Right lobe of liver (tissue), 6 donors: ENCODE measurements at regions not wholly inside any gene's neighbourhood (a gene's known extent, or its start where the extent isn't known, plus 50 kb on each side); places are given as distances from the start of the nearest gene placed in this dataset.

ENCODE experiments used
- ATAC-seq, 4 donors: fragments of 200-7000 bp; cut with Tn5 transposase; one replicate each; pipeline ENCODE4 v1.9.1; 2020; ENCODE audit warnings: mild to moderate bottlenecking in 4 of 4, moderate library complexity in 4 of 4
- DNase-seq, 3 donors: peaks; one replicate each; pipeline ENCODE4 v3.0.0-alpha.2; 2020
- H3K27ac ChIP-seq, 3 donors: fragments of 200-600 bp; one replicate each; pipeline ENCODE4 v1.8.0; 2022
- H3K27me3 ChIP-seq, 2 donors: fragments of 200-600 bp; one replicate each; pipeline ENCODE4 v1.8.0; 2022
- H3K36me3 ChIP-seq, 4 donors: fragments of 200-600 bp; sonication (generic) in 1 of 4; one replicate each; pipeline versions ENCODE4 v1.5.1 to v1.8.0; 2017 to 2022; ENCODE audit warnings: control low read depth in 1 of 4
- H3K4me1 ChIP-seq, 4 donors: fragments of 200-600 bp; sonication (generic) in 1 of 4; one replicate each; pipeline versions ENCODE4 v1.5.1 to v1.8.0; 2017 to 2022; ENCODE audit warnings: control low read depth in 1 of 4
- H3K4me3 ChIP-seq, 3 donors: fragments of 200-600 bp; one replicate each; pipeline ENCODE4 v1.8.0; 2022
- H3K9me3 ChIP-seq, 4 donors: fragments of 200-600 bp; sonication (generic) in 1 of 4; one replicate each; pipeline versions ENCODE4 v1.5.1 to v1.8.0; 2017 to 2022; ENCODE audit warnings: control low read depth in 1 of 4
- POLR2A ChIP-seq: fragments of 450-650 bp; IDR thresholded peaks from one replicate; pipeline ENCODE4 v1.6.1; 2017; ENCODE audit warnings: antibody characterized with exemption, mild to moderate bottlenecking
- WGBS: methylation state at CpG from one replicate; pipeline ENCODE4 v1.1.6; 2018; ENCODE audit warnings: low coverage, low lambda C conversion rate; ENCODE audit not compliant: insufficient coverage; ENCODE audit errors: missing lambda C conversion rate; 5-methylcytosine and 5-hydroxymethylcytosine counted together
- intact Hi-C, 2 donors: fragments of 100-400 bp; cut with DNase I; formaldehyde crosslinking; loops; one replicate each; pipeline versions ENCODE4 v1.11.2 to v1.14.1; 2022
- TF ChIP-seq, protein P1 (sequence below), 4 donors: fragments of 200-600 bp in 3 of 4; fragments of 450-650 bp in 1 of 4; IDR thresholded peaks; one replicate each; pipeline versions ENCODE4 v1.5.1 to v1.8.0; 2016 to 2022; ENCODE audit warnings: antibody characterized with exemption in 4 of 4, mild to moderate bottlenecking in 2 of 4
- donor health status: DM: no; HTN: yes; CAD: no.
- donor health status: DM: no; HTN: no; CAD: no.
- donor health status: DM: no; HTN: no; CAD: no.
- donor health status: DM: no; HTN: yes; CAD: no.
- donor health status: DM: no; HTN: yes; CAD: no.

DNA sequence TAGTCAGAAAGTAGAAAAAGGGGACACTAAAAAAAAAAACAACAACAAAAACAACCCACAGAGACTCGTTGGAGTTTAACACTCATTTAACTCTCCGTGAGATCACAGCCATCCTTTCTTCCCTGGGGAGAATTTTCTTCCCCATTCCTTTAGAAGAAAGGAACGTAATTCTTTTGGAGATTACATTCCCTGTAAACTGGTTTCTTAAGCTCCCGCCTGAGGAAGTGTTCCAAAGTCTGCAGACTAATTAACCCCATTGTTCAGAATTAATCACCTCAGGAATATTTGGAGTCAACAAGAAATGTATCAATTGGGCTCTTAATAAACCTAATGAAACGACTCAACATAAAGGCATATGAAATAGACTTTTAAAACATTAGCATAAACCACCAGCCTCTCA, 228.2 kb upstream of the CSF3R start:
- H3K27ac ChIP-seq, result no peak overlapping the region
- H3K9me3 ChIP-seq, result no peaks in the 10 kb centered on the region
- H3K4me1 ChIP-seq, result no peaks in the 10 kb centered on the region
- H3K27me3 ChIP-seq, result no peaks in the 10 kb centered on the region
- DNase-seq (no peak), ATAC-seq (no peak)
- WGBS, result 5% methylated on average over 5 of the region's 5 CpGs
- intact Hi-C loops, result no loop called here
- H3K4me3 ChIP-seq, result no peak overlapping the region
- no peak for TF ChIP-seq POLR2A
- TF ChIP-seq, protein P1, sequence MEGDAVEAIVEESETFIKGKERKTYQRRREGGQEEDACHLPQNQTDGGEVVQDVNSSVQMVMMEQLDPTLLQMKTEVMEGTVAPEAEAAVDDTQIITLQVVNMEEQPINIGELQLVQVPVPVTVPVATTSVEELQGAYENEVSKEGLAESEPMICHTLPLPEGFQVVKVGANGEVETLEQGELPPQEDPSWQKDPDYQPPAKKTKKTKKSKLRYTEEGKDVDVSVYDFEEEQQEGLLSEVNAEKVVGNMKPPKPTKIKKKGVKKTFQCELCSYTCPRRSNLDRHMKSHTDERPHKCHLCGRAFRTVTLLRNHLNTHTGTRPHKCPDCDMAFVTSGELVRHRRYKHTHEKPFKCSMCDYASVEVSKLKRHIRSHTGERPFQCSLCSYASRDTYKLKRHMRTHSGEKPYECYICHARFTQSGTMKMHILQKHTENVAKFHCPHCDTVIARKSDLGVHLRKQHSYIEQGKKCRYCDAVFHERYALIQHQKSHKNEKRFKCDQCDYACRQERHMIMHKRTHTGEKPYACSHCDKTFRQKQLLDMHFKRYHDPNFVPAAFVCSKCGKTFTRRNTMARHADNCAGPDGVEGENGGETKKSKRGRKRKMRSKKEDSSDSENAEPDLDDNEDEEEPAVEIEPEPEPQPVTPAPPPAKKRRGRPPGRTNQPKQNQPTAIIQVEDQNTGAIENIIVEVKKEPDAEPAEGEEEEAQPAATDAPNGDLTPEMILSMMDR (IDR thresholded peaks at IDR 0.05), result no peak
- H3K36me3 ChIP-seq, result no peaks in the 10 kb centered on the region

DNA sequence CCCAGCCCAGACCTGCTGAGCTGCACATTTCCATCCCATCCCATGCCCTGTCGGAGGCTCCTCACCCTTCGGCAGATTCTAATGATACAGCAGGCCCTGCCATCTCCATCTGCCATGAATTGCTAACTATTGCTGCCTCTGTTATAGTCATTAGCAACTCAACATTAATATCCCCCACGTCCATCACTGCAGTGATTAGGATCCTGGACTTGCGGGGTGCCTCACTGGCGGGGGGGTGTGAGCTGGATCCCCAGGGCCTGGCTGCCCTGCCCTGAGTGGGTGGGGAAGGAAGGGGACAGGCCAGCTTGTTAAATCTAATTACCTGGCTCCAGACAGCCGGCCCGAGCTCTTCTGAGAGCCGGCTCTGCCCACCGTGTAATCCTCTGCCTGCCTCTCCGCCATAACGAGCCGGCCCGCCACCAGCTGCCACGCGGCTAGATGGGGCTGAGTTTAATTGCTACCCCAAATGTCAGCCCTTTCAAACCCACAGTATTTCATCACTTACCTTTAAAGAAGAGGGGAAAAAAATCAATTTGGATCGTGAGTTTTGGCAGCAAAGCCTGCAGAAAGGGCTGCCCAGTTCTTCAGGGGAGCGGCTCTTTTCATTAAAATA, 227.3 kb upstream of the CSF3R start:
- Histone ChIP-seq H3K36me3 (no peaks in the 10 kb centered on the region), H3K27me3 (no peaks in the 10 kb centered on the region), H3K9me3 (no peaks in the 10 kb centered on the region), H3K27ac (no peak overlapping the region), H3K4me3 (no peak overlapping the region), H3K4me1 (no peaks in the 10 kb centered on the region)
- DNase-seq (no peak), ATAC-seq (no peak)
- intact Hi-C loops, result loop anchor here (10.0 kb wide), 1 partner anchor 725 kb away; no protein-coding TSS in a partner anchor
- TF ChIP-seq, protein P1 (IDR thresholded peaks at IDR 0.05), result no peak
- TF ChIP-seq POLR2A, result no peak
- 28% methylated on average over 10 of the region's 17 CpGs for WGBS

DNA sequence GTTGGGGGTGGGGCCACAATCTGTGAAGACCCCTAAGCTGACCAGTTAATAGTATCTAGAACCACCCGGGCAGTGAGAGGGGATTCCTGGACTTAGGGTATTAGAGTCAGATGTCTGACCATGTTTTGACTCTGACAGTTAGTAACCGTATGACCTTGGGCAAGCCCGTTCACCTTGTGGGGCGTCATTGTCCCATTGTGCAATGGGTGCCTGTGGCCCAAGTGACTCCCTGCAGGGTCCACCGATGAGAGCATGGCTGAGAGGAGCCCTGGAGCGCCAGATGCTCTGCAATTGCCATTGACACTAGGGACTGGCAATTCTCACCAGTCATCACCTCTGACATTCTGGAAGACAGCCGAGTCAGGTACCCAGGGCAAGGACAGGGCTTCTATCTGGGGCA, 225.9 kb upstream of the CSF3R start:
- 20% methylated on average over 2 of the region's 7 CpGs for WGBS
- Histone ChIP-seq H3K4me3 (no peak overlapping the region), H3K9me3 (no peaks in the 10 kb centered on the region), H3K36me3 (no peaks in the 10 kb centered on the region), H3K27me3 (no peaks in the 10 kb centered on the region), H3K4me1 (no peaks in the 10 kb centered on the region), H3K27ac (no peak overlapping the region)
- intact Hi-C loops, result loop anchor here (10.0 kb wide), 1 partner anchor 726 kb away; no protein-coding TSS in a partner anchor
- no peak for DNase-seq
- ATAC-seq, result no peak
- TF ChIP-seq, protein P1 (IDR thresholded peaks at IDR 0.05), result no peak

DNA sequence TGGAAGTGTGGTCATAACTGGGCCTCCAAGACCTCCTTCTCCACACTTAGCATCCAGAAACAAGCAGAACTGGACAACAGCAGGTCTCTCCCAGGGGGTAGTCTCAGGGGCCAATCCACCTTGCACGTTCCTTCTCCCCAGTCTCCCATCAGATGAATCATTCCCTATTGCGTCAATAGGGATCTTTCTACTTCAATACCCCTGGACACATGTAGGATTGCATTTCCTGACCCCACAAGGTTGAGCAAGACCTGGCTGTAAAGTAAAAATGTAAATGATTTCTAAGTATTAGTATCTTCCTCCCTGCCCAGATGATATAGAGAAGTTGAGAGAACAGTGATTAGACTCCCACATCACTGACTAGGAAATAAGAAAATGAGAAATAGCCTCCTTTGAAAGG, 224.5 kb upstream of the CSF3R start:
- H3K27ac ChIP-seq, result no peak overlapping the region
- H3K9me3 ChIP-seq, result no peaks in the 10 kb centered on the region
- no peak overlapping the region for H3K4me3 ChIP-seq
- TF ChIP-seq, protein P1 (IDR thresholded peaks at IDR 0.05), result no peak
- 20% methylated on average over 1 of the region's 2 CpGs for WGBS
- no peak for ATAC-seq
- no peaks in the 10 kb centered on the region for H3K4me1 ChIP-seq
- no peak for DNase-seq
- no peaks in the 10 kb centered on the region for H3K36me3 ChIP-seq
- intact Hi-C loops, result loop anchor here (10.0 kb wide), 1 partner anchor 728 kb away; no protein-coding TSS in a partner anchor
- H3K27me3 ChIP-seq, result no peaks in the 10 kb centered on the region
